ENCODE measurements at regions not wholly inside any gene's neighbourhood (a gene's known extent, or its start where the extent isn't known, plus 50 kb on each side); places are given as distances from the start of the nearest gene placed in this dataset.

DNA sequence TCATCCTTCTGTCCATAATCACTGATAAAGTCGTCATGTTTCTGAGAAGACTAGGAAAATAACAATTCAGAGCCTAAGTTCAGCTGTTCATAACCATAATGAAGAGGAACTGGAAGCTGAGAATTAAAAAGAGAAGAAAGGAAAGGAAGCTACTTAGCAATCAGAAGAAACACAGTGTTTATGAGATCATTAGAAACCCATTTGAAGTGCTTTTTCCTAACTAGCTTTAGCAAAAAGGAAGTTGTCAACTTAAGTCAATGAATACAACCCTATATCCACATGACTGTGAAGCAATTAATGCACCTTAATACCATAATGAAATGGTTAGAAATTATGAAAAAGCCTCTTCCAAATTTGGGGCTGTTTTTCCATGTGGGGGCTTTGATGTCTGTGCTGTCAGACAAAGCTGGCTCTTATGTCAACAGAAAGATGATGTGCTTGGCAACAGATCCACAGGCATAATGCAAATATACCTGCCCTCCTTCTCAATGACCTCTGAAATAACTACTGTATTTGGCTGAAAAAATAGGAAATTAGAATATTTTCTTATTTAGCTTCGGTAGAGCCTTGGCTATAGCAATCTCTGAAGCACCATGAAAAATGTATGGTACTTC, 463.5 kb downstream of the RASEF start:
- intact Hi-C loops (cut with micrococcal nuclease; ENCODE audit: unreplicated experiment): no loop called here
- H3K27me3 ChIP-seq (replicated peaks; ENCODE audit: insufficient read depth, low read depth, low read length, poor library complexity): peaks cover 15% of the 10 kb centered on the region
- no peaks in the 10 kb centered on the region for H3K9me3 ChIP-seq (ENCODE audit: low read depth, low read length, poor library complexity, severe bottlenecking)
- H3K4me3 ChIP-seq (ENCODE audit: low read depth, low read length, poor library complexity, severe bottlenecking): no peak overlapping the region
- H3K27ac ChIP-seq (ENCODE audit: low read depth, low read length, poor library complexity, severe bottlenecking): no peak overlapping the region
- no peaks in the 10 kb centered on the region for H3K4me1 ChIP-seq (ENCODE audit: insufficient read depth, low read length, poor library complexity, severe bottlenecking)
- ChIA-PET POLR2A (ENCODE audit: low non-redundant PET) (no interaction called here), CTCF (no interaction called here)
- H3K36me3 ChIP-seq (ENCODE audit: insufficient read depth, low read length, poor library complexity, severe bottlenecking): no peaks in the 10 kb centered on the region
- TF ChIP-seq, protein P1, sequence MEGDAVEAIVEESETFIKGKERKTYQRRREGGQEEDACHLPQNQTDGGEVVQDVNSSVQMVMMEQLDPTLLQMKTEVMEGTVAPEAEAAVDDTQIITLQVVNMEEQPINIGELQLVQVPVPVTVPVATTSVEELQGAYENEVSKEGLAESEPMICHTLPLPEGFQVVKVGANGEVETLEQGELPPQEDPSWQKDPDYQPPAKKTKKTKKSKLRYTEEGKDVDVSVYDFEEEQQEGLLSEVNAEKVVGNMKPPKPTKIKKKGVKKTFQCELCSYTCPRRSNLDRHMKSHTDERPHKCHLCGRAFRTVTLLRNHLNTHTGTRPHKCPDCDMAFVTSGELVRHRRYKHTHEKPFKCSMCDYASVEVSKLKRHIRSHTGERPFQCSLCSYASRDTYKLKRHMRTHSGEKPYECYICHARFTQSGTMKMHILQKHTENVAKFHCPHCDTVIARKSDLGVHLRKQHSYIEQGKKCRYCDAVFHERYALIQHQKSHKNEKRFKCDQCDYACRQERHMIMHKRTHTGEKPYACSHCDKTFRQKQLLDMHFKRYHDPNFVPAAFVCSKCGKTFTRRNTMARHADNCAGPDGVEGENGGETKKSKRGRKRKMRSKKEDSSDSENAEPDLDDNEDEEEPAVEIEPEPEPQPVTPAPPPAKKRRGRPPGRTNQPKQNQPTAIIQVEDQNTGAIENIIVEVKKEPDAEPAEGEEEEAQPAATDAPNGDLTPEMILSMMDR (conservative IDR thresholded peaks at IDR 0.05; ENCODE audit: low read depth, low read length): no peak
- no peak for TF ChIP-seq EZH2 (IDR thresholded peaks at IDR 0.05; ENCODE audit: borderline replicate concordance, low read depth, low read length, poor library complexity, severe bottlenecking)
- no peak for DNase-seq (ENCODE audit: low spot score)
- BruUV-seq (replicated peaks): no TSS peak

GRCh38 chr9:82600536-82601292, 462.2 kb downstream of the RASEF start:
- Histone ChIP-seq H3K4me1 (ENCODE audit: insufficient read depth, low read length, poor library complexity, severe bottlenecking) (no peaks in the 10 kb centered on the region), H3K27ac (ENCODE audit: low read depth, low read length, poor library complexity, severe bottlenecking) (no peak overlapping the region), H3K9me3 (ENCODE audit: low read depth, low read length, poor library complexity, severe bottlenecking) (no peaks in the 10 kb centered on the region), H3K36me3 (ENCODE audit: insufficient read depth, low read length, poor library complexity, severe bottlenecking) (no peaks in the 10 kb centered on the region), H3K4me3 (ENCODE audit: low read depth, low read length, poor library complexity, severe bottlenecking) (no peak overlapping the region), H3K27me3 (replicated peaks; ENCODE audit: insufficient read depth, low read depth, low read length, poor library complexity) (peaks cover 15% of the 10 kb centered on the region)
- no peak for DNase-seq (ENCODE audit: low spot score)
- CTCF ChIA-PET: no interaction called here
- no TSS peak for BruUV-seq (replicated peaks)
- POLR2A ChIA-PET (ENCODE audit: low non-redundant PET): no interaction called here
- intact Hi-C loops (cut with micrococcal nuclease; ENCODE audit: unreplicated experiment): no loop called here
- no peak for TF ChIP-seq EZH2 (IDR thresholded peaks at IDR 0.05; ENCODE audit: borderline replicate concordance, low read depth, low read length, poor library complexity, severe bottlenecking)
- TF ChIP-seq, protein P1 (conservative IDR thresholded peaks at IDR 0.05; ENCODE audit: low read depth, low read length): no peak

DNA sequence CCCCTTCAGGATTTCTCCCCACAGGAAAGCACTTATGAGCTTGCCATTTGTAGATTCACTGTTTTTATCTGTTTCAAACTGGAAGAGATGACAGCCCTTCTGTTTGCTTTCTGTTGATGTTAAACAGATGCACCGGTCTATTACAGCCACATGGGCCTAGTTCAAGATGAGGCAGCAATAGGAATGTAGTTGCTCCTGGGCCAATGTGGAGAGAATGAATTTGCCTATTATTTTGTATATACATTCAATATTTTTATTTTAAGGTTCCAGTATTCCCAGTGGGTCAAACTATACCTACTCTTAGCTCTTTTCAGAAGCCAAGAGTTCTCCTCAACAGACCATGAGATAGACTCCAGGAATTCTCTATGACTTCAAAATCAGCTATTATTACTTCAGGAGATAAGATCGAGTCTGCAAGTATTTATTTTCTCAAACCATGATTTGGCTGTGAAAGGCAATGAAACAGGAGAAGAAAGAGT, 461.6 kb downstream of the RASEF start:
- TF ChIP-seq EZH2 (IDR thresholded peaks at IDR 0.05; ENCODE audit: borderline replicate concordance, low read depth, low read length, poor library complexity, severe bottlenecking): no peak
- TF ChIP-seq, protein P1 (conservative IDR thresholded peaks at IDR 0.05; ENCODE audit: low read depth, low read length): no peak
- CTCF ChIA-PET: no interaction called here
- no peak for DNase-seq (ENCODE audit: low spot score)
- Histone ChIP-seq H3K4me1 (ENCODE audit: insufficient read depth, low read length, poor library complexity, severe bottlenecking) (no peaks in the 10 kb centered on the region), H3K4me3 (ENCODE audit: low read depth, low read length, poor library complexity, severe bottlenecking) (no peak overlapping the region), H3K36me3 (ENCODE audit: insufficient read depth, low read length, poor library complexity, severe bottlenecking) (no peaks in the 10 kb centered on the region), H3K27me3 (replicated peaks; ENCODE audit: insufficient read depth, low read depth, low read length, poor library complexity) (peaks cover 15% of the 10 kb centered on the region), H3K27ac (ENCODE audit: low read depth, low read length, poor library complexity, severe bottlenecking) (no peak overlapping the region), H3K9me3 (ENCODE audit: low read depth, low read length, poor library complexity, severe bottlenecking) (no peaks in the 10 kb centered on the region)
- no TSS peak for BruUV-seq (replicated peaks)
- intact Hi-C loops (cut with micrococcal nuclease; ENCODE audit: unreplicated experiment): no loop called here
- POLR2A ChIA-PET (ENCODE audit: low non-redundant PET): no interaction called here

Measured in A673 (cell line).